UCSD-AML1 (cell line): ENCODE measurements at regions not wholly inside any gene's neighbourhood (a gene's known extent, or its start where the extent isn't known, plus 50 kb on each side); places are given as distances from the start of the nearest gene placed in this dataset.
"Not testable (repeated sequence)": the region's sequence is repeated elsewhere in the genome, so short reads cannot be mapped to it uniquely, and the experiment has no call there.

Experiments
- DNase-seq: peaks from one replicate; lab custom pipeline; 2025; ENCODE audit not compliant: unreplicated experiment; lab: John Stamatoyannopoulos, UW

DNA sequence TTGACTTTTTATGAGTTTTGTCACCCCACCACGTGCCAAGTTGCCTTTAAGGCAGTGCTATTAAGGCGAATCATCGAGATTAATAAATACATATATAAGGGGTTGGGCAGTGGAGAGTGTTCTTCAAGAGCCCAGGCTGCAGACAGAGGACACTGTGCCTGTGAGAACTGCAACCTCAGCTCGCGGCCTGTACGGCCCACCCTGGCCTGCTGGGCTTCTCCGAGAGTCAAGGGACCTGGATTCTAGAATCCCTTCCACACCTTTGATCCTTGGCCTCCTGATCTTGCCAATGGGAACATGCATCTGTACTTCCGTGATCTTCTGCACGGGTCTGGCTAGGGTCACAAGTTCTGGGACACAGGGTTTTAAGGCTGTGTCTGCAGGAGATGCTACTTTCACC is 54.5 kb downstream of the IRX5 start:
- no peak for DNase-seq

GRCh38 chr16:54985668-54986067 is 55.0 kb downstream of the IRX5 start:
- DNase-seq: no peak

DNA sequence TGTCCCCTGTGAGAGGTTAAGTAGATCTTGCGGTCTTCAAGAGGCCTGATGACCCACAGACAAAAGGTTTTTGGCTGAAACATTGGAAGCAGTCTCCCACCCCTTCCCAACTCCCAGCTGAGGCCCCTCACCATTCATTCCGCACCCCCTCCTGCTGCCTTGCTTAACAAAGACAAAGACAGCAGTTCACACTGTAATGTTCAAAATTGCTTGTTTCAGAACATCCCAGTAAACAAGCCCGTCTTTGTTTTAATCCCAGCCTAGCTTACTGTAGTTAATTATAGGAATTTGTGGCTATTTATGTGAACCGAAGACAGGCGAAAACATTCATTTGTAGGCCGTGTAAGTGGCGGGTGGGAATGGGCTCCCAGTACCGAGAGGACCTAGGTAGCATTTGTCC is 55.7 kb downstream of the IRX5 start:
- DNase-seq: no peak

DNA sequence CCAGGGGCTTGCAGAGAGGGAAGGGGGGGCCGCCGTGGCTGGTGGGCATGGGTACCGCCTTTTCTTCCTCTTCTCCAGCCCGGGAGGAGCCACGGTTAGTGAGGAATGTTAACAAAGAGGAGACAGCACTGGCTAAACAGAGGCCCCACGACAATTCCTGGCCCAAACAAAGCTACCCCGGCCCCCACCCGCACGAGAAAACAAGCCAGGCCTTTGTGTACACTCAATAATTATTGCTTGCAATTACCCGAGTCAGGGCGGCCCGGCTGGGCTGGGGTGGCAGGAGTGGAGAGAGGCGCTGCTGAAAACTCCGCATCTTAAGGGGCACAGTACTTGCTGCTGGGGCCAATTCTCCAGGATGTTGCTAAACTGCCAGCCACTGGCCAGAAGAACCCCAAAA is 56.4 kb downstream of the IRX5 start:
- DNase-seq: no peak

GRCh38 chr16:54991525-54991924 is 60.9 kb downstream of the IRX5 start:
- DNase-seq: no peak

DNA sequence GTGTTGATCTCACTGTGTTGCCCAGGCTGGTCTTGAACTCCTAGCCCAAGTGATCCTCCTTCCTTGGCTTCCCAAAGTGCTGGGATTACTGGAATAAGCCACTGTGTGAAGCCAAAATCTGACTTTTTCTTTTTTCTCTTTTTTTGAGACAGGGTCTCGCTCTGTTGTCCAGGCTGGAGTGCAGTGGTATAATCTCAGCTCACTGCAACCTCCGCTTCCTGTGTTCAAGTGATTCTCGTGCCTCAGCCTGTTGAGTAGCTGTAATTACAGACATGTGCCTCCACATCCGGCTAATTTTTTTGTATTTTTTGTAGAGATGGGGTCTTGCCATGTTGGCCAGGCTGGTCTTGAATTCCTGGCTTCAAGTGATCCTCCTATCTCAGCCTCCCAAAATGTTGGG is 61.3 kb downstream of the IRX5 start:
- not testable (repeated sequence) for DNase-seq

- no peak for DNase-seq
Observed at GRCh38 chr16:54993106-54993895, 62.6 kb downstream of the IRX5 start.

DNA sequence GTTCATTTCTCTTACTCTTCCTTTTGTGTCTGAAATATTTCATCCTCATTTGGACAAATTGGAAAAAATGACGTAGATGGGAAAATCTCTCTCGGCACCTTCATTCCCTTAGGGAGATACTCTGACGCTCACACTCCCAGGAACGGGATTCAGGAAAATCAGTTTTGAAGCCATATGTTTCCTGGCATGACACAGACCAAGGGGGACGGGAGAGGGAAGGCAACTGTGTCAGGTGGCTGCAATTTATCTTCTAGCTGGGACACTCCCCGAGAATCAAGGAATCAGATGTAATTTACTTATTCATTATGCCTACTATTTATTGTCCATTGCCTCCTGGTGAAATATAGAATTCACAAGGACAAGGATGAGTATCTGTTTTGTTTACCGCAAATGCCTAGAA is 65.5 kb downstream of the IRX5 start:
- DNase-seq: no peak

GRCh38 chr16:54998834-54999233 is 68.2 kb downstream of the IRX5 start:
- no peak for DNase-seq

GRCh38 chr16:54999481-54999880 is 68.8 kb downstream of the IRX5 start:
- DNase-seq: no peak

- DNase-seq: no peak
Observed at GRCh38 chr16:55000595-55000994, 69.9 kb downstream of the IRX5 start.

- no peak for DNase-seq
Observed at GRCh38 chr16:55001931-55002330, 71.3 kb downstream of the IRX5 start.

- no peak for DNase-seq
Observed at GRCh38 chr16:55002419-55002818, 71.8 kb downstream of the IRX5 start.

DNA sequence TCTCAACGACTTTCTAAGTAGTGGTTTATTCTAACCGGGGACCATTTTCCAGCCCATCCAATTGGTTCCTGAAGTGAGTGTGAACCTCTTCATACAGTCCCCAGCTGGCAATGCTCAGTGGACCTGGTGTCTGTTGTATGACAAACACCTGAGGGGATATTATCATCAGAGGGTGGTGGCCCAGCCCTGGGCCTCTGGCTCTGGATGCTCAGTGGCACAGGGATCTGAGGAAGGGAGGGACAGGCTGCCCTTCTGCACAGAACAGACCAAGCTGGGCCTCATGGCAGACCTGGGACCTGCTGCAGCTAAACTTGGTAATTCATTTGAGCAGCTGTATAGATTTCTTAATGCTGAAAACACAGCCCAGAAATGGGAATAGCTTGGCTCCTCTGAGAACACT is 72.6 kb downstream of the IRX5 start:
- DNase-seq: no peak

DNA sequence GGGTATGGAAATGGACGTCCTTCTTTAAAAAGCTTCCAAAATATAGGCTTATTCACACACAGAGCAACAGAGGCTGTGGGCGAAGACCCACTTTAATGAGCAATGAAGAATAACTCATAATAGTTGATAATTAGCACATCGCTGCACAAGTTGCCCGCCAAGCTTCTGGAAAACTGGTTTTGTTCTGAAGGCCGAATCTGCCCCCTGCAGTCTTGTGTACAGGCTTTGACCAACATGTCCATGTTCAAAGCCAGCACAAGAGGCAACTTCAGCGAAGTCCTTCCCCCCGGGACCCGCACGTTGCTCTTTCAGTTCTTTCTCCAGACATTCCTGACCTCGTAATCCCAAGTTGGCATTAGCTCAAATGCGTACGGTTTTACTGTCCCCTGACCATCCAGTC is 73.3 kb downstream of the IRX5 start:
- DNase-seq: no peak

- DNase-seq: no peak
Observed at GRCh38 chr16:55007504-55007903, 76.8 kb downstream of the IRX5 start.

DNA sequence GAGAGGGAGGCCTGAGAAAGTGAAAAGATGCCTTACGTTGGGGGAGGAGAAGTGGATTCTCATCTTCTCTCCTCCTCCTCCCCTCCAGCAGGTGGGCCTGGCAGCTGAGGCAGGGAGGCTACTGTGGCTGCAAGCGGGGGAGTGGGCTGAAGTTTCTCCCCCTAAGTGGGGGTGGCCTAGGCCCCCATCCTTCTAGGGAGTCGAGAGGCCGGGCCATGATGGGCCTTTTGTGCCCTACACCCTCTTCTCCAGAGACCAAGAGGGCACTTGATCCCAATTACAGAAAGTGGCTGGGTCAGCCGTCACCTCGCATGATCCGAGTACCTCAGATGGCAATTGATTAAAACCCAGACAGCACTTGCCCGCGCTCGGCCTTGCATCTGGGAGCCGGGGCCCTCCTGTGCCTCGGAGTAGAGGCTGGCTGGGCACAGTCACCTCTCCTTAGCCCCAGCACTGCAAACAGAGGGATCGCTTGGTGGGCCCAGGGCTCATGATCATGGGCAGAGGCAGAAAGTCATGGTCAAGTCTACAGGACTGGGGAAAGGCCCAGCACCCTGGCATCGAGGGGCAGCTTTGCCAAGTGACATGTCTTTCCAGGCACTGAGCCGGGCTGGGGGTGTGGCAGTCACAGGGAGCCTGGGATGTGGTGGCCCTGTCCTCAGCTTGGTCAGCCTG is 78.3 kb downstream of the IRX5 start:
- DNase-seq: no peak

DNA sequence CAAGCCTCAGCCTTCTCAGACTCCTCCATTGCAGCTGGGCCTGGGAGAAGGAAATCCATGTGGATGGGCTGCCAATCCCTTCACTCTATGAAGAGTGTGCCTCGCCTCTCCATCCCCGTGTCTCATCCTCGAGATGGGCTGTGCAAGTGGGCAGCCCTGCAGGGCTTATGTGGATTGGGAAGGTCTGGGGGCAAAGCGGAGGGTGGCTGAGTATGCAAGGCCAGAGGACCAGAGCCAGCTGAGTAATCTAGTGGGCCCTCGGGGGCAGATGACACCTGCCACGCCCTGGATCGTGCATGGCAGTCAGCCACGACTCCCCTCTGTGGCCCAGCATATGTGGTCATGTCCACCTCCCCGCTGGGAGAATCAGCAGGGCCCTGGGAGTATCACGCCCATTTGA is 78.9 kb downstream of the IRX5 start:
- DNase-seq: no peak

GRCh38 chr16:55010492-55011160 is 80.0 kb downstream of the IRX5 start:
- peak; percentile 52 for DNase-seq

DNA sequence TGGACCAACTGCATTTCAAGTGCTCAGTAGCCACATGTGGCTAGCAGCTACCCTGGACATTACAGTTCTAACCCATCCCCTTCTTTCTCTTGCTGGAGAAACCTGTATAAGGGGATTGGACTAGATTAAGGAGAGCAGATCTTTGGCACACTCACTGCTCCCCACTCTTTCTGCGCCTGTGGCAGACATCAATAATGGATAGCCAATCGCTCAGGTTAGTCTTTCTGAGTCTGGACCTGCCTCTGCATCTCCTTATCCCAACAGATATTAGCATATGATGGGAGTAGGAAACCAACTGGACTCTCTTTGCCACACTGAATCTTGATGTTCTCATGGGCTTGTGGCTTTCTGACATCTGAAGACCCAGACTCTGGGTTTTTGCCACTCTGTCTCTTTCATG is 81.7 kb downstream of the IRX5 start:
- DNase-seq: no peak

DNA sequence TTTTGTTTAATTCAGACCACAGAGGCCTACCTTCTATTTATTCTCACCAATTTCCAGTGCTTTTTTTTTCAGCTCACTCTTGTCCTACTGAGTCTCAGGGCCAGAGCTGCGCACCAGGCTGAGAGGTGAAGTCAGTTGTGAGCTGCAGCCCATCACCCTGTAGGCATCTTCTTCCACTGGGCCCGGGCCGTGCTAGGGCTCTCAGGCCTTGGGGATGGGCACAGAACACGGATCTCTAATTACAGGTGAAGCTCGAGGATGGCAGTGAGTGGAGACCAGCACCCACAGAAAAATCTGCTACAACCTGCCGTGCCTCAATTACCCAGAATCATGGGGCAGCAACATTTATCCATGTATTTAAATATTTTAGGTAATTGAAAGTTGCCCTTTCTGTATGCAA is 82.1 kb downstream of the IRX5 start:
- DNase-seq: no peak

GRCh38 chr16:55014022-55014421 is 83.4 kb downstream of the IRX5 start:
- DNase-seq: no peak
